ENCODE measurements at regions not wholly inside any gene's neighbourhood (a gene's known extent, or its start where the extent isn't known, plus 50 kb on each side); places are given as distances from the start of the nearest gene placed in this dataset.

- Histone ChIP-seq H3K9me3 (ENCODE audit: low read depth) (no peaks in the 10 kb centered on the region), H3K79me2 (ENCODE audit: low read depth) (no peaks in the 10 kb centered on the region), H3K4me2 (no peak overlapping the region), H2AFZ (replicated peaks) (no peak overlapping the region), H4K20me1 (ENCODE audit: low read depth) (no peaks in the 10 kb centered on the region), H3F3A (ENCODE audit: low read depth) (peaks cover 13% of the 10 kb centered on the region), H3K27ac (no peak overlapping the region), H3K4me1 (peaks cover 19% of the 10 kb centered on the region), H3K27me3 (no peaks in the 10 kb centered on the region), H3K36me3 (no peaks in the 10 kb centered on the region), H3K9ac (no peak overlapping the region), H3K4me3 (no peak overlapping the region)
- TF ChIP-seq EZH2 (IDR thresholded peaks at IDR 0.05) (no peak), CTCF (IDR thresholded peaks at IDR 0.05) (no peak), EZH2phosphoT487 (IDR thresholded peaks at IDR 0.05) (no peak)
- peak overlapping the region; percentile 26 for H3K4me3 Mint-ChIP-seq
- H3K9me3 Mint-ChIP-seq: peaks cover 14% of the 10 kb centered on the region
- H3K36me3 Mint-ChIP-seq: no peaks in the 10 kb centered on the region
- H3K27ac Mint-ChIP-seq: peak overlapping the region; percentile 91
- peaks cover 33% of the 10 kb centered on the region for H3K4me1 Mint-ChIP-seq
- DNase-seq (ENCODE audit: low spot score): peak; percentile 15
- H3K27me3 Mint-ChIP-seq (ENCODE audit: insufficient read depth, low read depth): peaks cover 4% of the 10 kb centered on the region
Measured at GRCh38 chr4:81724925-81725329, 253.2 kb upstream of the RASGEF1B start.

GRCh38 chr4:81723927-81724587 is 252.3 kb upstream of the RASGEF1B start:
- no peak overlapping the region for H3K9ac ChIP-seq
- H3K36me3 Mint-ChIP-seq: no peaks in the 10 kb centered on the region
- H3K27ac ChIP-seq: no peak overlapping the region

GRCh38 chr4:81723019-81723884 is 251.5 kb upstream of the RASGEF1B start:
- Histone ChIP-seq H3K4me3 (no peak overlapping the region), H3K27ac (no peak overlapping the region), H3K79me2 (ENCODE audit: low read depth) (no peaks in the 10 kb centered on the region), H3K4me2 (peak overlapping the region; percentile 57), H3K27me3 (no peaks in the 10 kb centered on the region), H4K20me1 (ENCODE audit: low read depth) (no peaks in the 10 kb centered on the region), H3K4me1 (peaks cover 19% of the 10 kb centered on the region), H3K36me3 (no peaks in the 10 kb centered on the region), H2AFZ (replicated peaks) (no peak overlapping the region), H3K9ac (no peak overlapping the region), H3F3A (ENCODE audit: low read depth) (peaks cover 13% of the 10 kb centered on the region), H3K9me3 (ENCODE audit: low read depth) (no peaks in the 10 kb centered on the region)
- H3K27ac Mint-ChIP-seq: peak overlapping the region; percentile 67
- peak overlapping the region; percentile 46 for H3K4me3 Mint-ChIP-seq
- H3K27me3 Mint-ChIP-seq (ENCODE audit: insufficient read depth, low read depth): peaks cover 4% of the 10 kb centered on the region
- no peaks in the 10 kb centered on the region for H3K36me3 Mint-ChIP-seq
- H3K9me3 Mint-ChIP-seq: peaks cover 6% of the 10 kb centered on the region
- no peak for DNase-seq (ENCODE audit: low spot score)
- H3K4me1 Mint-ChIP-seq: peaks cover 33% of the 10 kb centered on the region
- TF ChIP-seq EZH2phosphoT487 (IDR thresholded peaks at IDR 0.05) (no peak), EZH2 (IDR thresholded peaks at IDR 0.05) (no peak), CTCF (IDR thresholded peaks at IDR 0.05) (no peak)

More at GRCh38 chr4:81723927-81724587, 252.3 kb upstream of the RASGEF1B start:
- no peak overlapping the region for H3K4me3 ChIP-seq
- Mint-ChIP-seq H3K4me3 (no peak overlapping the region), H3K27ac (no peak overlapping the region), H3K4me1 (peaks cover 33% of the 10 kb centered on the region), H3K9me3 (peaks cover 12% of the 10 kb centered on the region), H3K27me3 (ENCODE audit: insufficient read depth, low read depth) (peaks cover 4% of the 10 kb centered on the region)
- no peak for TF ChIP-seq CTCF (IDR thresholded peaks at IDR 0.05)
- no peak for TF ChIP-seq EZH2 (IDR thresholded peaks at IDR 0.05)
- no peak for TF ChIP-seq EZH2phosphoT487 (IDR thresholded peaks at IDR 0.05)
- H3K4me1 ChIP-seq: peaks cover 19% of the 10 kb centered on the region
- H3K36me3 ChIP-seq: no peaks in the 10 kb centered on the region
- no peak overlapping the region for H2AFZ ChIP-seq (replicated peaks)
- no peak overlapping the region for H3K4me2 ChIP-seq
- no peaks in the 10 kb centered on the region for H3K9me3 ChIP-seq (ENCODE audit: low read depth)
- no peaks in the 10 kb centered on the region for H3K27me3 ChIP-seq
- H3F3A ChIP-seq (ENCODE audit: low read depth): peaks cover 13% of the 10 kb centered on the region
- no peaks in the 10 kb centered on the region for H4K20me1 ChIP-seq (ENCODE audit: low read depth)
- H3K79me2 ChIP-seq (ENCODE audit: low read depth): no peaks in the 10 kb centered on the region
- DNase-seq (ENCODE audit: low spot score): no peak

All from neural progenitor cell (in vitro differentiated cells).